Neural cell (in vitro differentiated cells): ENCODE measurements at regions not wholly inside any gene's neighbourhood (a gene's known extent, or its start where the extent isn't known, plus 50 kb on each side); places are given as distances from the start of the nearest gene placed in this dataset.
"Not testable (repeated sequence)": the region's sequence is repeated elsewhere in the genome, so short reads cannot be mapped to it uniquely, and the experiment has no call there.

Experiments
- H2AFZ ChIP-seq: fragments of 200-600, 300-800 bp; sonication (generic), shearing (Covaris generic); 2 replicates; pipeline ENCODE4 v1.6.0; 2014; ENCODE audit warnings: low read depth, mild to moderate bottlenecking, antibody characterized with exemption, low read length, moderate library complexity
- H3F3A ChIP-seq: fragments of 200-600 bp; shearing (Covaris generic); 2 replicates; pipeline ENCODE4 v1.6.1; 2016; ENCODE audit warnings: mild to moderate bottlenecking, moderate library complexity, mixed read lengths, antibody characterized with exemption, low read length; ENCODE audit not compliant: insufficient read depth, poor library complexity, severe bottlenecking
- H3K27ac ChIP-seq: fragments of 200-600, 300-800 bp; sonication (generic), shearing (Covaris generic); 2 replicates; pipeline ENCODE4 v1.5.1; 2014; ENCODE audit warnings: mild to moderate bottlenecking, low read length, moderate library complexity
- H3K27me3 ChIP-seq: fragments of 300-800, 200-600 bp; sonication (generic), shearing (Covaris generic); 2 replicates; pipeline ENCODE4 v1.6.0; 2014; ENCODE audit warnings: mild to moderate bottlenecking, low read depth, low read length, moderate library complexity; ENCODE audit not compliant: insufficient read depth
- H3K36me3 ChIP-seq: fragments of 300-800, 200-600 bp; sonication (generic), shearing (Covaris generic); 2 replicates; pipeline ENCODE4 v1.5.1; 2014; ENCODE audit warnings: mild to moderate bottlenecking, antibody characterized with exemption, low read length, moderate library complexity; ENCODE audit not compliant: insufficient read depth
- H3K4me2 ChIP-seq: fragments of 300-800, 200-600 bp; sonication (generic), shearing (Covaris generic); 2 replicates; pipeline ENCODE4 v1.6.0; 2014; ENCODE audit warnings: mild to moderate bottlenecking, low read length
- H3K4me3 ChIP-seq: fragments of 300-800, 200-600 bp; sonication (generic), shearing (Covaris generic); 2 replicates; pipeline ENCODE4 v1.5.1; 2014; ENCODE audit warnings: mild to moderate bottlenecking, low read length, moderate library complexity
- H3K79me2 ChIP-seq: fragments of 200-600 bp; shearing (Covaris generic); replicated peaks from 2 replicates; pipeline ENCODE4 v1.6.0; 2014; ENCODE audit warnings: mild to moderate bottlenecking, low read length, moderate library complexity; ENCODE audit not compliant: insufficient read depth
- H3K9ac ChIP-seq: fragments of 300-800, 200-600 bp; sonication (generic), shearing (Covaris generic); 2 replicates; pipeline ENCODE4 v1.6.1; 2016; ENCODE audit warnings: mild to moderate bottlenecking, low read length, mixed read lengths
- H3K9me2 ChIP-seq: fragments of 200-600 bp; shearing (Covaris generic); 2 replicates; pipeline ENCODE4 v1.6.1; 2016; ENCODE audit warnings: mild to moderate bottlenecking, low read length, mixed read lengths; ENCODE audit not compliant: insufficient read depth
- H3K9me3 ChIP-seq: fragments of 200-600, 300-800 bp; sonication (generic), shearing (Covaris generic); 2 replicates; pipeline ENCODE4 v1.6.1; 2016; ENCODE audit warnings: mild to moderate bottlenecking, mixed run types, low read length, moderate library complexity, mixed read lengths
- H4K20me1 ChIP-seq: fragments of 200-600 bp; shearing (Covaris generic); 2 replicates; pipeline ENCODE4 v1.6.1; 2016; ENCODE audit warnings: mild to moderate bottlenecking, mixed run types; ENCODE audit not compliant: insufficient read depth
- EZH2 ChIP-seq: fragments of 200-600, 300-800 bp; shearing (Covaris generic), sonication (generic); IDR thresholded peaks from 2 replicates; pipeline ENCODE4 v1.6.1; 2014; ENCODE audit warnings: antibody characterized with exemption, low read length, borderline replicate concordance, mild to moderate bottlenecking; ENCODE audit not compliant: insufficient read depth, poor library complexity, severe bottlenecking
- MXI1 ChIP-seq: fragments of 450-650 bp; conservative IDR thresholded peaks from 2 replicates; pipeline ENCODE4 v1.6.1; 2014; ENCODE audit warnings: antibody characterized with exemption, mild to moderate bottlenecking; ENCODE audit not compliant: poor library complexity, severe bottlenecking
- RAD21 ChIP-seq: fragments of 450-650 bp; conservative IDR thresholded peaks from 2 replicates; pipeline ENCODE4 v1.6.1; 2014; ENCODE audit warnings: antibody characterized with exemption, mild to moderate bottlenecking, moderate library complexity
- SMC3 ChIP-seq: fragments of 450-650 bp; conservative IDR thresholded peaks from 2 replicates; pipeline ENCODE4 v1.6.1; 2014; ENCODE audit warnings: antibody characterized with exemption, mild to moderate bottlenecking, moderate library complexity; ENCODE audit not compliant: poor library complexity
- TAF1 ChIP-seq: IDR thresholded peaks from 2 replicates; pipeline ENCODE4 v1.6.1; 2012; ENCODE audit warnings: low read depth
- TF ChIP-seq, protein P1 (sequence below): fragments of 450-650 bp; IDR thresholded peaks from 2 replicates; pipeline ENCODE4 v1.5.1; 2014; ENCODE audit warnings: antibody characterized with exemption, mild to moderate bottlenecking, moderate library complexity; ENCODE audit not compliant: poor library complexity, severe bottlenecking

DNA sequence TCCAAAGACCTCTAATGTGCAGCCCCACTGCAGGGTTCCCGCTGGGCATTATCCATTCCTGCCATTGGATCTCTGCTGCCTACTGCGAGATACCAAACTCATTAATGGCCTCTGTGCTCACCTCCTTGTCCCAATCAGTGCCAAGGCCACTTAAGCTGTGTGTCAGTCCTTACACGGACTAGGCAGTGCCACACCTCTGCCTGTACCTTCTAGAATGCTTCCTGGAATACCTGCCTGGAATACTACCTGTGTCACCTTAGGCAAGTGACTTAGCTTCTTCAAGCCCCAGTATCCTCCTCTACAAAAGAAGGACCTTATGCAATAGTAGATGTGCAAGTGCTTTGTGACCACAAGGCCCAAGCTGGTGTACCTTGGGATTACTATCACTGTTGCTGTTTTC is 100.1 kb downstream of the FOXD2 start:
- H3K9me2 ChIP-seq = no peaks in the 10 kb centered on the region
- no peaks in the 10 kb centered on the region for H3F3A ChIP-seq
- no peak overlapping the region for H3K9ac ChIP-seq
- no peak for TF ChIP-seq EZH2
- TF ChIP-seq MXI1 = no peak
- no peak for TF ChIP-seq SMC3
- TF ChIP-seq, protein P1, sequence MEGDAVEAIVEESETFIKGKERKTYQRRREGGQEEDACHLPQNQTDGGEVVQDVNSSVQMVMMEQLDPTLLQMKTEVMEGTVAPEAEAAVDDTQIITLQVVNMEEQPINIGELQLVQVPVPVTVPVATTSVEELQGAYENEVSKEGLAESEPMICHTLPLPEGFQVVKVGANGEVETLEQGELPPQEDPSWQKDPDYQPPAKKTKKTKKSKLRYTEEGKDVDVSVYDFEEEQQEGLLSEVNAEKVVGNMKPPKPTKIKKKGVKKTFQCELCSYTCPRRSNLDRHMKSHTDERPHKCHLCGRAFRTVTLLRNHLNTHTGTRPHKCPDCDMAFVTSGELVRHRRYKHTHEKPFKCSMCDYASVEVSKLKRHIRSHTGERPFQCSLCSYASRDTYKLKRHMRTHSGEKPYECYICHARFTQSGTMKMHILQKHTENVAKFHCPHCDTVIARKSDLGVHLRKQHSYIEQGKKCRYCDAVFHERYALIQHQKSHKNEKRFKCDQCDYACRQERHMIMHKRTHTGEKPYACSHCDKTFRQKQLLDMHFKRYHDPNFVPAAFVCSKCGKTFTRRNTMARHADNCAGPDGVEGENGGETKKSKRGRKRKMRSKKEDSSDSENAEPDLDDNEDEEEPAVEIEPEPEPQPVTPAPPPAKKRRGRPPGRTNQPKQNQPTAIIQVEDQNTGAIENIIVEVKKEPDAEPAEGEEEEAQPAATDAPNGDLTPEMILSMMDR = no peak
- TF ChIP-seq TAF1 = no peak
- no peak for TF ChIP-seq RAD21
- no peak overlapping the region for H2AFZ ChIP-seq
- H3K36me3 ChIP-seq = no peaks in the 10 kb centered on the region
- H3K4me3 ChIP-seq = no peak overlapping the region
- no peak overlapping the region for H3K4me2 ChIP-seq
- no peak overlapping the region for H3K27ac ChIP-seq
- no peaks in the 10 kb centered on the region for H3K9me3 ChIP-seq
- H3K79me2 ChIP-seq = no peaks in the 10 kb centered on the region
- no peaks in the 10 kb centered on the region for H4K20me1 ChIP-seq
- H3K27me3 ChIP-seq = peaks cover 2% of the 10 kb centered on the region

DNA sequence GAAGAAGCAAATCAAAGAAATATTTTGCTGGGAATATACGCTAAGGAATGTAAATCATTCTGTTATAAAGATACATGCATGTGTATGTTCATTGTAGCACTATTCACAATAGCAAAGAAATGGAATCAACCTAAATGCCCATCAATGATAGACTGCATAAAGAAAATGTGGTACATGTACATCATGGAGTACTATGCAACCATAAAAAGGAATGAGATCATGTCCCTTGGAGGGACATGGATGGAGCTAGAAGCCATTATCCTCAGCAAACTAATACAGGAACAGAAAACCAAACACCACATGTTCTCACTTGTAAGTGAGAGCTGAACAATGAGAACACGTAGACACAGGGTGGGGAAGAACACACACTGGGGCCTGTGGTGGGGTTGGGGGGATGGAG is 100.7 kb downstream of the FOXD2 start:
- H3K9me3 ChIP-seq, H3K27ac ChIP-seq, H3K4me2 ChIP-seq, H4K20me1 ChIP-seq, H3K9ac ChIP-seq, H3K36me3 ChIP-seq, H3K79me2 ChIP-seq, H3F3A ChIP-seq, H3K9me2 ChIP-seq, H3K4me3 ChIP-seq, H3K27me3 ChIP-seq, H2AFZ ChIP-seq: not testable (repeated sequence)

DNA sequence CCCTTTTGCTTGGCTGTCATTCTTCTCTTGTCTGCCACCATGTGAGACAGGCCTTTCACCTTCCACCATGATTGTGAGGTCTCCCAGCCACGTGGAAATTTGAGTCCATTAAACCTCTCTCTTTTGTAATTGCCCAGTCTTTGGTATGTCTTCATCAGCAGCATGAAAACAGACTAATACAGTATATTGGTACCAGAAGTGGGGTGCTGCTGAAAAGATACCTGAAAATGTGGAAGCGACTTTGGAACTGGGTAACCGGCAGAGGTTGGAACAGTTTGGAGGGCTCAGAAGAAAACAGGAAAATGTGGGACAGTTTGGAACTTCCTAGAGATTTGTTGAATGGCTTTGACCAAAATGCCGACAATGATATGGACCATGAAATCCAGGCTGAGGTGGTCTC is 103.9 kb downstream of the FOXD2 start:
- H3K4me2 ChIP-seq, H2AFZ ChIP-seq, H3K27ac ChIP-seq, H3K9me2 ChIP-seq, H3K79me2 ChIP-seq, H3F3A ChIP-seq, H4K20me1 ChIP-seq, H3K4me3 ChIP-seq, H3K9me3 ChIP-seq, H3K27me3 ChIP-seq, H3K36me3 ChIP-seq, H3K9ac ChIP-seq: not testable (repeated sequence)

DNA sequence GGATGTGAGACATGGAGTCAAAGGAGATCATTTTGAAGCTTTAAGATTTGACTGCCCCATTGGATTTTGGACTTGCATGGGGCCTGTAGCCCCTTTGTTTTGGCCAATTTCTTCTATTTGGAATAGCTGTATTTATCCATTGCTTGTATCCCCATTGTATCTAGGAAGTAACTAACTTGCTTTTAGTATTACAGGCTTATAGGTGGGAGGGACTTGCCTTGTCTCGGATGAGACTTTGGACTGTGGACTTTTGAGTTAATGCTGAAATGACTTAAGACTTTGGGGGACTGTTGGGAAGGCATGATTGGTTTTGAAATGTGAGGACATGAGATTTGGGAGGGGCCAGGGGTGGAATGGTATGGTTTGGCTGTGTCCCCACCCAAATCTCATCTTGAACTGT is 105.2 kb downstream of the FOXD2 start:
- H3K36me3 ChIP-seq, H4K20me1 ChIP-seq, H3F3A ChIP-seq, H3K9me3 ChIP-seq, H3K27me3 ChIP-seq, H2AFZ ChIP-seq, H3K27ac ChIP-seq, H3K9ac ChIP-seq, H3K79me2 ChIP-seq, H3K4me2 ChIP-seq, H3K9me2 ChIP-seq, H3K4me3 ChIP-seq: not testable (repeated sequence)
